NB4 (cell line): ENCODE measurements at regions not wholly inside any gene's neighbourhood (a gene's known extent, or its start where the extent isn't known, plus 50 kb on each side); places are given as distances from the start of the nearest gene placed in this dataset.

Source experiments
- DNase-seq: peaks from one replicate; pipeline ENCODE4 v3.0.0; 2010; ENCODE audit warnings: low read depth
- H3K4me3 ChIP-seq: one replicate; pipeline ENCODE4 v1.5.1; 2011; ENCODE audit warnings: mild to moderate bottlenecking, low read depth, low read length, moderate library complexity
- MYC ChIP-seq: IDR thresholded peaks from 2 replicates; pipeline ENCODE4 v1.6.1; 2011; ENCODE audit warnings: low read depth, low read length
- POLR2A ChIP-seq: IDR thresholded peaks from 2 replicates; pipeline ENCODE4 v1.6.1; 2011; ENCODE audit warnings: mild to moderate bottlenecking; ENCODE audit not compliant: insufficient read length; ENCODE audit errors: extremely low read depth
- TF ChIP-seq, protein P1 (sequence below): IDR thresholded peaks from 2 replicates; pipeline ENCODE4 v1.6.1; 2011; ENCODE audit warnings: low read depth, low read length
- TF ChIP-seq, protein P2 (sequence below): IDR thresholded peaks from one replicate; pipeline ENCODE4 v1.5.1; 2012; ENCODE audit warnings: low read depth, low read length

- TF ChIP-seq POLR2A (no peak), MYC (no peak)
- TF ChIP-seq, protein P1, sequence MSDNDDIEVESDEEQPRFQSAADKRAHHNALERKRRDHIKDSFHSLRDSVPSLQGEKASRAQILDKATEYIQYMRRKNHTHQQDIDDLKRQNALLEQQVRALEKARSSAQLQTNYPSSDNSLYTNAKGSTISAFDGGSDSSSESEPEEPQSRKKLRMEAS: no peak
- TF ChIP-seq, protein P2, sequence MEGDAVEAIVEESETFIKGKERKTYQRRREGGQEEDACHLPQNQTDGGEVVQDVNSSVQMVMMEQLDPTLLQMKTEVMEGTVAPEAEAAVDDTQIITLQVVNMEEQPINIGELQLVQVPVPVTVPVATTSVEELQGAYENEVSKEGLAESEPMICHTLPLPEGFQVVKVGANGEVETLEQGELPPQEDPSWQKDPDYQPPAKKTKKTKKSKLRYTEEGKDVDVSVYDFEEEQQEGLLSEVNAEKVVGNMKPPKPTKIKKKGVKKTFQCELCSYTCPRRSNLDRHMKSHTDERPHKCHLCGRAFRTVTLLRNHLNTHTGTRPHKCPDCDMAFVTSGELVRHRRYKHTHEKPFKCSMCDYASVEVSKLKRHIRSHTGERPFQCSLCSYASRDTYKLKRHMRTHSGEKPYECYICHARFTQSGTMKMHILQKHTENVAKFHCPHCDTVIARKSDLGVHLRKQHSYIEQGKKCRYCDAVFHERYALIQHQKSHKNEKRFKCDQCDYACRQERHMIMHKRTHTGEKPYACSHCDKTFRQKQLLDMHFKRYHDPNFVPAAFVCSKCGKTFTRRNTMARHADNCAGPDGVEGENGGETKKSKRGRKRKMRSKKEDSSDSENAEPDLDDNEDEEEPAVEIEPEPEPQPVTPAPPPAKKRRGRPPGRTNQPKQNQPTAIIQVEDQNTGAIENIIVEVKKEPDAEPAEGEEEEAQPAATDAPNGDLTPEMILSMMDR: no peak
- no peak for DNase-seq
- H3K4me3 ChIP-seq: no peak overlapping the region
Observed at GRCh38 chr3:182739619-182740018, 53.7 kb upstream of the ATP11B start.

- DNase-seq: no peak
- no peak for TF ChIP-seq POLR2A
- TF ChIP-seq MYC: no peak
- TF ChIP-seq, protein P1: no peak
- TF ChIP-seq, protein P2: no peak
- no peak overlapping the region for H3K4me3 ChIP-seq
Observed at GRCh38 chr3:182740710-182741109, 52.6 kb upstream of the ATP11B start.

DNA sequence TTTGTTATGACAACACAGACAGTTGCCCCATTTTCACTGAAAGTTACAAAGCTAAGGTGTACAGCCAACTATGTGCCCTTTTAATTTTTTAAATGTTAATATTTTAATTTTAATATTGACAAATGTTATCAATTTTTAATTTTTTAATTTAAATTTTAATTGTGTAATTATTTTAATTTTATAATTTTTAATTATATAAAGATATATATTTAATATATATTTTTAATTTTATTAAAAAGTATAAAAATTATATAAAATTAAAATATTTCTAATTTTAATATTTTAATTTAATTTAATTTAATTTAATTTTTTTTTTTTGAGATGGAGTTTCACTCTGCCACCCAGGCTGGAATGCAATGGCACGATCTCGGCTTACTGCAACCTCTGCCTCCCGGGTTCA lies 52.1 kb upstream of the ATP11B start:
- H3K4me3 ChIP-seq: no peak overlapping the region
- TF ChIP-seq, protein P2: no peak
- TF ChIP-seq POLR2A (no peak), MYC (no peak)
- TF ChIP-seq, protein P1: no peak
- no peak for DNase-seq
